ENCODE measurements at regions not wholly inside any gene's neighbourhood (a gene's known extent, or its start where the extent isn't known, plus 50 kb on each side); places are given as distances from the start of the nearest gene placed in this dataset.

GRCh38 chr7:25520017-25520416 is 291.7 kb upstream of the NPVF start:
- peak in 1 of 3 experiments; percentile 45 for DNase-seq

- DNase-seq, result peak in 1 of 3 experiments; percentile 10
Measured at GRCh38 chr7:25520516-25520915, 292.2 kb upstream of the NPVF start.

GRCh38 chr7:25521236-25521635 is 292.9 kb upstream of the NPVF start:
- no peak for DNase-seq

GRCh38 chr7:25522727-25523126 is 294.4 kb upstream of the NPVF start:
- DNase-seq, result no peak

GRCh38 chr7:25527665-25528170 is 299.4 kb upstream of the NPVF start:
- DNase-seq, result peak in 2 of 3 experiments; percentile 18 to 89

GRCh38 chr7:25529320-25529719 is 301.0 kb upstream of the NPVF start:
- DNase-seq, result no peak

GRCh38 chr7:25536851-25537250 is 308.6 kb upstream of the NPVF start:
- no peak for DNase-seq

- no peak for DNase-seq
Measured at GRCh38 chr7:25537662-25538375, 309.5 kb upstream of the NPVF start.

- DNase-seq, result no peak
Measured at GRCh38 chr7:25541094-25541821, 313.0 kb upstream of the NPVF start.

- DNase-seq, result no peak
Measured at GRCh38 chr7:25541877-25542276, 313.6 kb upstream of the NPVF start.

- DNase-seq, result no peak
Measured at GRCh38 chr7:25543210-25543609, 314.9 kb upstream of the NPVF start.

- no peak for DNase-seq
Measured at GRCh38 chr7:25543798-25544197, 315.5 kb upstream of the NPVF start.

- DNase-seq, result peak in 1 of 3 experiments; percentile 61
Measured at GRCh38 chr7:25544254-25544653, 316.0 kb upstream of the NPVF start.

GRCh38 chr7:25545124-25546008 is 317.1 kb upstream of the NPVF start:
- no peak for DNase-seq

- no peak for DNase-seq
Measured at GRCh38 chr7:25546306-25546705, 318.0 kb upstream of the NPVF start.

GRCh38 chr7:25549271-25549921 is 321.1 kb upstream of the NPVF start:
- DNase-seq, result no peak

GRCh38 chr7:25550149-25550548 is 321.9 kb upstream of the NPVF start:
- DNase-seq, result no peak

- no peak for DNase-seq
Measured at GRCh38 chr7:25552998-25553397, 324.7 kb upstream of the NPVF start.

GRCh38 chr7:25553580-25554291 is 325.4 kb upstream of the NPVF start:
- DNase-seq, result no peak

- DNase-seq, result no peak
Measured at GRCh38 chr7:25557379-25557917, 329.2 kb upstream of the NPVF start.

GRCh38 chr7:25557930-25558329 is 329.6 kb upstream of the NPVF start:
- no peak for DNase-seq

- no peak for DNase-seq
Measured at GRCh38 chr7:25558605-25559004, 330.3 kb upstream of the NPVF start.

Data from NCI-H1417 (cell line).